Activated B cell treated with CpG ODN at 0.5 μM for 24 hours (primary cell): ENCODE measurements at regions not wholly inside any gene's neighbourhood (a gene's known extent, or its start where the extent isn't known, plus 50 kb on each side); places are given as distances from the start of the nearest gene placed in this dataset.

Experiments used
- ATAC-seq: fragments of 200-7000 bp; cut with Tn5 transposase; one replicate; pipeline ENCODE4 v1.10.0; 2021; ENCODE audit warnings: low read depth, mild to moderate bottlenecking, moderate library complexity
- CTCF ChIA-PET: fragments of 350-600 bp; sonication (Branson Sonifier 250); formaldehyde crosslinking; loops from one replicate; lab custom pipeline; 2021; ENCODE audit warnings: antibody characterized with exemption; lab: Charles Lee
- POLR2A ChIA-PET: fragments of 350-600 bp; sonication (Branson Sonifier 250); formaldehyde crosslinking; loops from one replicate; lab custom pipeline; 2021; ENCODE audit warnings: antibody characterized with exemption; lab: Charles Lee
- DNase-seq: peaks from one replicate; pipeline ENCODE4 v3.0.0; 2022
- H3K27ac Mint-ChIP-seq: one replicate; pipeline ENCODE4 v1.8.0; 2020; ENCODE audit warnings: mixed read lengths
- H3K27me3 Mint-ChIP-seq: one replicate; pipeline ENCODE4 v1.8.0; 2021; ENCODE audit warnings: mixed read lengths
- H3K36me3 Mint-ChIP-seq: one replicate; pipeline ENCODE4 v1.8.0; 2021; ENCODE audit warnings: low read depth, mixed read lengths
- H3K4me1 Mint-ChIP-seq: one replicate; pipeline ENCODE4 v1.8.0; 2021; ENCODE audit warnings: mixed read lengths
- H3K4me3 Mint-ChIP-seq: one replicate; pipeline ENCODE4 v1.8.0; 2020; ENCODE audit warnings: mild to moderate bottlenecking, mixed read lengths
- H3K9me3 Mint-ChIP-seq: one replicate; pipeline ENCODE4 v1.8.0; 2020; ENCODE audit warnings: mixed read lengths
- intact Hi-C: fragments of 100-400 bp; cut with micrococcal nuclease; formaldehyde crosslinking; loops from one replicate; pipeline ENCODE4 v1.15.1; 2024
- TF ChIP-seq, protein P1 (sequence below): fragments of 200-600 bp; IDR thresholded peaks from one replicate; pipeline ENCODE4 v1.8.0; 2022; ENCODE audit warnings: antibody characterized with exemption, mild to moderate bottlenecking

DNA sequence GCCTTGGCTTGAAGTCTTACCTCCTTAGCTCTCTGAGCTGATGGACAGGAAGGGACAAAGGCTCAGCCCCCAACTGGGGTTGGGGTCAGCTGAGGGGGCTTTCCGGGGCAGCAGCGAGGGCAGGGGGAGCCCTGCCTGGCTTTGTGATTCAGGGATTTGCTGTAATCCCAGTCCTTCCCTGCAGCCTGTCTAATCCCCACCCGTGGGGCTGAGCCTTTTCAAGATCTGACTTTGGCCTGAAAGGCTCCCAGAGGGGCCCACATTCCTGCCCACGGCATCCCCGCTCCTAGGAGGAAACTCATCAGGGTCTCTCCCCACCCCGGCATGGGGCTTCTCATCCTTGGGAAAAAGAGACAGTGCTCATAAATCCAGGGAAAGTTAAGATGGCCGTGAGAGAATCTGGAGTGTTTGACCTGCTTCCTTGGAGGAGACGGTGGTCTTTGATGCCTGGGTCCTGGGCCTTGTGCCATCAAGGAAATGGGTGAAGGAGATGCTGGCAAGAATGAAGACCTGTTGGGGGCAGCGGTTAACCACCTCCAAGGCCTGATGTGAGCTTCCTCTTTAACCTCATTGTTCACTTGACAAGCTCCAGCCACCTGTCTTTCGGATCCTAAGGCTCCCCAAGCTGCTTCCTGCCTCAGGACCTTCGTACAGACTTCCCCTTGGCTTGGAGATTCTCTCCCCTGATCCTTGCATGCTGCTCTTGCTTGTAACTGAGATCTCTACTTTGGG, 83.1 kb upstream of the WNT4 start:
- CTCF ChIA-PET = no interaction called here
- H3K9me3 Mint-ChIP-seq = no peaks in the 10 kb centered on the region
- H3K4me3 Mint-ChIP-seq = no peak overlapping the region
- POLR2A ChIA-PET = no interaction called here
- ATAC-seq (no peak), DNase-seq (no peak)
- H3K27me3 Mint-ChIP-seq = peaks cover 24% of the 10 kb centered on the region
- H3K27ac Mint-ChIP-seq = no peak overlapping the region
- no peaks in the 10 kb centered on the region for H3K36me3 Mint-ChIP-seq
- no peaks in the 10 kb centered on the region for H3K4me1 Mint-ChIP-seq
- intact Hi-C loops = no loop called here
- TF ChIP-seq, protein P1, sequence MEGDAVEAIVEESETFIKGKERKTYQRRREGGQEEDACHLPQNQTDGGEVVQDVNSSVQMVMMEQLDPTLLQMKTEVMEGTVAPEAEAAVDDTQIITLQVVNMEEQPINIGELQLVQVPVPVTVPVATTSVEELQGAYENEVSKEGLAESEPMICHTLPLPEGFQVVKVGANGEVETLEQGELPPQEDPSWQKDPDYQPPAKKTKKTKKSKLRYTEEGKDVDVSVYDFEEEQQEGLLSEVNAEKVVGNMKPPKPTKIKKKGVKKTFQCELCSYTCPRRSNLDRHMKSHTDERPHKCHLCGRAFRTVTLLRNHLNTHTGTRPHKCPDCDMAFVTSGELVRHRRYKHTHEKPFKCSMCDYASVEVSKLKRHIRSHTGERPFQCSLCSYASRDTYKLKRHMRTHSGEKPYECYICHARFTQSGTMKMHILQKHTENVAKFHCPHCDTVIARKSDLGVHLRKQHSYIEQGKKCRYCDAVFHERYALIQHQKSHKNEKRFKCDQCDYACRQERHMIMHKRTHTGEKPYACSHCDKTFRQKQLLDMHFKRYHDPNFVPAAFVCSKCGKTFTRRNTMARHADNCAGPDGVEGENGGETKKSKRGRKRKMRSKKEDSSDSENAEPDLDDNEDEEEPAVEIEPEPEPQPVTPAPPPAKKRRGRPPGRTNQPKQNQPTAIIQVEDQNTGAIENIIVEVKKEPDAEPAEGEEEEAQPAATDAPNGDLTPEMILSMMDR = no peak

DNA sequence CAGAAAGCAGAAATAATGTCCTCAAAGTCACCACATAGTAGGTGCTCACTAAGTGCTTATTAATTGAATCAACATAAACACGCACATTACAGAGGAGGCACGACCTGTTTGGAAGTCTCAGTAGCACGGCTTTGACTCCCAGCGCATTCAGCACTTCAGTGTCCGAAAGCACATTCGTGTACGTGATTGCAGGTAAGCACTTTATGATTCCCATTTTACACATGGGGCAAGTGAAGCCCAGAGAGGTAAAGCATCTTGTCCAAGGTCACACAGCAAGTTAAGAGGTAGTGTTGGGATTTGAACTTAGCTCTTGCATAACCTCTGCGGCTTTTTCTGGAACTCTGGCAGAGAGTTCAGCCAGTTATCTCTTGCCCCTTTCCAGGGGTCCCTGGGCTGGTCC, 85.2 kb upstream of the WNT4 start:
- ATAC-seq (no peak), DNase-seq (no peak)
- TF ChIP-seq, protein P1 = no peak
- Mint-ChIP-seq H3K4me3 (no peak overlapping the region), H3K4me1 (no peaks in the 10 kb centered on the region), H3K27ac (no peak overlapping the region), H3K36me3 (no peaks in the 10 kb centered on the region), H3K9me3 (no peaks in the 10 kb centered on the region), H3K27me3 (peaks cover 18% of the 10 kb centered on the region)
- CTCF ChIA-PET = no interaction called here
- intact Hi-C loops = no loop called here
- POLR2A ChIA-PET = no interaction called here

DNA sequence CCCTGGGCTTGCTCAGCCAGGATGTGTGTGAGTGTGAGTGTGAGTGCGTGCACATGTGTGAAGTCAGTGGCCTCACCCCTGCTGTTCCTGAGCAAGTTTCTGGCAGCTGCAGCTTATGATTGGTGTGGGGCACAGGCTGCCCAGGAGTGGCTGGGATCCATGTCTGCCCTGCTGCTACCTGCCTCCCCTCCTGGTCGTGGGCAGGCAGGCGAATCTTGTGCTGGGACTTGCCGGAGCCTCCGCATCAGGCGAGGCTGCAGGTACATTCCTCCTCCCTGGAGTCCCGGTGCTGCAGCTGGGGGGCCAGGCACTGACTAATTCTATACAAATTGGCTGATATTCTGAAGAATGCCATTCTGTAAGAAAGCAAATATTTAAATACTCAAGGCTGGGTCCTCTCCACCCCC, 85.6 kb upstream of the WNT4 start:
- Mint-ChIP-seq H3K27me3 (peaks cover 20% of the 10 kb centered on the region), H3K9me3 (no peaks in the 10 kb centered on the region), H3K4me3 (no peak overlapping the region), H3K27ac (no peak overlapping the region), H3K4me1 (no peaks in the 10 kb centered on the region), H3K36me3 (no peaks in the 10 kb centered on the region)
- ChIA-PET POLR2A (no interaction called here), CTCF (no interaction called here)
- TF ChIP-seq, protein P1 = no peak
- DNase-seq (no peak), ATAC-seq (no peak)
- intact Hi-C loops = no loop called here

DNA sequence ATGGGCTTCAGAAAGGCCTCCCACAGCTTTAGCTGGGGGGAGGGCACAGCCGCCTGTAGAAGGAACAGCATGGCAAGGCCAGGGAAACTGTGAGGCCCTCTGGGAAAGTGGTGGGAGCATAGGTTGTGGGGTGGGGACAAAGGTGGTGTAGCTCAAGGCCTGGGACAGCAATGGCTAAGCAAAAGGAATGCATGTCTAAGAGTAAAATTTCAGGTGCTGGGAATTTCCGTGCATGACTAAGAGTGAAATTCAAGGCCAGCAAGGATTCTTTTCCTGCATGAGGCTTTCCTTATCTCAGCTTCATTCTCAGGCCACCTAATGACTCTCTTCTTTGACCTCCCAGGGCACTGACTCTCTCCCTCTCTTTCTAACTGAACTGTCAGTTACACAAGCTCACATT, 86.5 kb upstream of the WNT4 start:
- DNase-seq (no peak), ATAC-seq (no peak)
- H3K27ac Mint-ChIP-seq = no peak overlapping the region
- TF ChIP-seq, protein P1 = no peak
- H3K27me3 Mint-ChIP-seq = peaks cover 25% of the 10 kb centered on the region
- no peaks in the 10 kb centered on the region for H3K36me3 Mint-ChIP-seq
- ChIA-PET CTCF (no interaction called here), POLR2A (no interaction called here)
- H3K9me3 Mint-ChIP-seq = no peaks in the 10 kb centered on the region
- no peaks in the 10 kb centered on the region for H3K4me1 Mint-ChIP-seq
- no peak overlapping the region for H3K4me3 Mint-ChIP-seq
- intact Hi-C loops = no loop called here

DNA sequence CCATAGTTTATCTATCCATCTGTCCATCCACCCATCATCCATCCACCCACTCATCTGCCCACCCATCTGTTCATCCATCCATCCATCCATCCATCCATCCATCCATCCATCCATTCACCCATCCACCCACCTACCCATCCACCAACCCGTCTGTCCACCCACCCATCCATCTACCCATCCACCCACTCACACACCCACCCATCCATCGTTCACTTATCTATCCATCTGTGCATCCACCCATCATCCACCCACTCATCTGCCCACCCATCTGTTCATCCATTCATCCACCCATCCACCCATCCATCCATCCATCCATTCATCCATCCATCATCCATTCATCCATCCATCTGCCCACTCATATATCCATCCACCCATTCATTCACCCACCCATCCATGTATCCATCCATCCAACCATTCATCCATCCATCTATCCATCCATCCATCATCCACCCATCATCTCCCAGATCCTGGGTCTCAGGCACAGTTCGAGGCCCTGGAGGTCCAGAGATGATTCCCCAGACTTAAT, 88.2 kb upstream of the WNT4 start:
- no peaks in the 10 kb centered on the region for H3K4me1 Mint-ChIP-seq
- TF ChIP-seq, protein P1 = no peak
- POLR2A ChIA-PET = no interaction called here
- CTCF ChIA-PET = no interaction called here
- H3K4me3 Mint-ChIP-seq = no peak overlapping the region
- no peaks in the 10 kb centered on the region for H3K9me3 Mint-ChIP-seq
- intact Hi-C loops = no loop called here
- no peak for ATAC-seq
- no peak for DNase-seq
- H3K27me3 Mint-ChIP-seq = peaks cover 24% of the 10 kb centered on the region
- H3K36me3 Mint-ChIP-seq = no peaks in the 10 kb centered on the region
- no peak overlapping the region for H3K27ac Mint-ChIP-seq
